Gastroesophageal sphincter (tissue), 3 donors: ENCODE measurements at regions not wholly inside any gene's neighbourhood (a gene's known extent, or its start where the extent isn't known, plus 50 kb on each side); places are given as distances from the start of the nearest gene placed in this dataset.

Experiments used
- CTCF ChIP-seq, 4 experiments: fragments of 200-600 bp in 2 of 4; fragments of 450-650 bp in 2 of 4; sonication (generic) in 1 of 4; IDR thresholded peaks; one replicate each; pipeline ENCODE4 v1.5.1; 2017 to 2019; ENCODE audit warnings: antibody characterized with exemption in 4 of 4, mild to moderate bottlenecking in 2 of 4, moderate library complexity in 2 of 4
- EP300 ChIP-seq: sonication (generic); formaldehyde crosslinking; IDR thresholded peaks from one replicate; pipeline ENCODE4 v1.6.1; 2017; ENCODE audit warnings: antibody characterized with exemption, mild to moderate bottlenecking
- POLR2A ChIP-seq, 2 donors: fragments of 450-650 bp; IDR thresholded peaks; one replicate each; pipeline ENCODE4 v1.6.1; 2017; ENCODE audit warnings: antibody characterized with exemption in 2 of 2, mild to moderate bottlenecking in 2 of 2, moderate library complexity in 1 of 2
- POLR2AphosphoS5 ChIP-seq: sonication (generic); formaldehyde crosslinking; IDR thresholded peaks from one replicate; pipeline ENCODE4 v1.6.1; 2017; ENCODE audit warnings: antibody characterized with exemption

GRCh38 chr12:125286005-125286727 lies 220.9 kb downstream of the AACS start:
- no peak for TF ChIP-seq CTCF (IDR thresholded peaks at IDR 0.05)
- TF ChIP-seq POLR2AphosphoS5: no peak
- TF ChIP-seq POLR2A (IDR thresholded peaks at IDR 0.05): no peak
- TF ChIP-seq EP300: no peak
